HK-2 (cell line): ENCODE measurements at regions not wholly inside any gene's neighbourhood (a gene's known extent, or its start where the extent isn't known, plus 50 kb on each side); places are given as distances from the start of the nearest gene placed in this dataset.
"Not testable (repeated sequence)": the region's sequence is repeated elsewhere in the genome, so short reads cannot be mapped to it uniquely, and the experiment has no call there.

ENCODE experiments used
- DNase-seq: peaks from one replicate; pipeline ENCODE4 v3.0.0-alpha.2; 2018; ENCODE audit not compliant: unreplicated experiment

DNA sequence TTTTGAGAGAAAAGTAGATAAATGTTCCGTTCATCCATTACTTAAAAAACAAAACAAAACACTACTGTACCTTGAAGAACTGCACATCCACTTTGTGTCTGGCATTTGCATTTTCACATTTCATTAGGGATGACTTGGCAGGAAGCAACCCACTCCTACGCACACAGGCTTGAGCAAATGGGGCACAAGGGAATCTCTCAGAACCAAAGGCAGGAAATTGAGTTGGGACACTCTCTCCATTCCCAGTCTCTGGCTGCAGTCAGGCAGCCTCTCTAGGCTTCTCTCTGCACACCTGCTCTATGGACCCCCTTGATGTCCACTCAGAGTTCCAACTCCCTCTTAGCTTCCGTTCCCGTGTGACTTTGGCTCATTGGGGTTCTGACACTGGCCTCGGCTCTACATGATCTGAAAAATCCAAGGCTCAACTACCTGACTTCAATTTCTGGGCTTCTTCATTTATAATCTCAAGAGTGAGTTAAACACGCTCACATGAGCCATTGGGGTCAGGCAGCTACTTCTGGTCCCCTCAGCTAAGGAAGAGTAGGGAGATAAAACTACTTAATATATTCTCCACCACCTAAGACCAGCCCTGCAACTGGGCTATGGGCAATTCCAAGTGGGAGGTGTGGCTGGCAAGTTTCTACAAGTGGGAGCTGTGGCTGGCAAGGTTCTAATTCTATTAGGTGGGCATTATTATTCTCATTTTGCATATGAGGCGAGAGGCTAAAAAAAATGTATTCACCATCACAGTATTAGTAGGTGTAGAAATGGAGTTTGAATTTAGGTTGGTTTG lies 251.9 kb downstream of the SOD2 start:
- DNase-seq = no peak

DNA sequence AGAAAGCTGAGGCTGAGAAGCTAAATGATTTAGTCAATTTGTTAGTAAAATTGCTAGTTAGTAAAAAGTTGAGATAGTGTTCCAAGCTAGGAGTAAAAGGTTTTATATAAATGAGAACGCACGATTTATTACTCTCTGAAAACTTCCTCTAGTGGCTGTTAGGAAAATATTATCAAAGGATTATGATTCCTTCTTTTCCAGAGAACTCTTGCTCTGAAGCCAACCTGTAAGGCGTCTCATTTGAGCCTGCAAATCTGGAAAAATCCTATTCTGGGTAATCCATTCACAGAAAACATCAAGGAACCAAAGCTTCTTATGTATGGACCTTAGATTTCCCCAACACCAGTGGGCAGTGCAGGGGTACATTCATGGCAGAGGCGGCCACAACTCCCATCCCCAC lies 252.7 kb downstream of the SOD2 start:
- DNase-seq = no peak

DNA sequence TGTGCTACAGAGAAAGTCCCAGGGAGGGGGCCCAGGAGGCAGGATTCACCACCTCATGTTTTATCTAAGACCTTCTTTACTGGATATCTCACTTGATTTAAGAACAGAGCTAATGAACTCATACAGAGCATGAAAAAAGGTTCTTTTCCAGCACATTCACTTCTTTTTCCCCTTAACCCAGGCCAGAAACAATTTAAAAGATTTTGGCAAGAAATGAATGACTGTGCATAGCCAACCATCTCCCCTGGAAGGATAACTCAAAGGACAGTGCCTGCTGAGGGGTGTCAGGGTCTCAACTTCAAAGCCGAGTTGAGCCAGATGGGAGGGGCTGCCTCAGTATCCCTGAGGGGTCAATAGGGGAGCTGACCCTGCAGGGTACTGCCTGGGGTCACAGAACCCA lies 253.4 kb downstream of the SOD2 start:
- DNase-seq = no peak

DNA sequence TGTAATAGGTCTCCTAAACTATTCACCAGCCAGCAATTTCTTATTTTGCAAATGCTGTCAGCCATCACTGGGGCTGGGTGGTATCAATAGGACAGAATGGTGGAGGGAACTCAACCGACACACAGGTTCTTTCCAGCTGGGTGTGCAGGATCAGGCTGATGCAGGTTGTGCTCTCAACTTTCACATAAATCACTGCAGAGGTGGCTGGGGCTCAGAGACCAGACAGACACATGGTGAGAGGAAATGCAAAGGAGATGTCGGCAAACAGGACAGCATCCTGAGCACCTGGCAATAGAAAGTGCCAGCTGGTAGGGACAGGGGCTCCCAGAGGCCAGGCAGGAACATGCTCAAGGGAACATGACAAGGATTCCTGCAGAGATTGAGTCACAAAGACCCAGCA lies 254.9 kb downstream of the SOD2 start:
- no peak for DNase-seq

DNA sequence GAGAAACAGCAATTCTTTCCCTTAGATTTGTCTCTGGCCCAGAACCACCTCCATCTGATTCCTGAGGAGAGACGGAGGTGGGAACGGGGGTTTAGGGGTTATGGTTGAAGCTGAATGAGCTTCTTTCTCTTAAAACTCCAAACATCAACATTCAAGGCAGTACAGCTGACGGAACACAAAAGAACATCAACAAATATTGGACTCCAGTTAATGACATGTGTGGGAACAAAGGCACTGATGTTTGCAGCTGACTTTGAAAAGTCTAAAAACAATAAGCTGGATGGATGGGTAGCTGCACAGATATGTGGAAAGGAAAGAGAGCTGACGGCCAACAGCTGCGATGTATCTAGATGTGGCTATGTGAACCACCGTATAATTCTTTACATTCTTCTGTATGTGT lies 256.5 kb downstream of the SOD2 start:
- DNase-seq = no peak

DNA sequence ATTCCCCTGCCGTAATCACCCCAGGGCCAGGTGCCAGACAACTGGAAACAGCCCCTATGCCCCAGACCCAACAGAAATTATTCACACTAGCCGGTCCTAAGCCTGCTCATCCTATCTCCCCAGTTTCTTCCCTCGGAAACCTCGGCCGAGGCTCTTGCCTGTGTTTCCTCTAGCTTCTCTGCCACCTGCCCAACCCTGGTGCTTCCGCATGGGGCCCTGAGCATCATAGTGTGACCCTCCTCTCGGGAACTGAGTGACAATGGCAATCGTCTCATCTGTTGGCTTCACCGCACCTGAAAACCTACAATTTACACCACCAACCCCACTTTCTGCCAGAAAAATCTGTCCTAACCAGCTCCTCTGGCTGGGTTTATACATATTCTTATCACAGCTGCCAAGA lies 257.3 kb downstream of the SOD2 start:
- DNase-seq = no peak

DNA sequence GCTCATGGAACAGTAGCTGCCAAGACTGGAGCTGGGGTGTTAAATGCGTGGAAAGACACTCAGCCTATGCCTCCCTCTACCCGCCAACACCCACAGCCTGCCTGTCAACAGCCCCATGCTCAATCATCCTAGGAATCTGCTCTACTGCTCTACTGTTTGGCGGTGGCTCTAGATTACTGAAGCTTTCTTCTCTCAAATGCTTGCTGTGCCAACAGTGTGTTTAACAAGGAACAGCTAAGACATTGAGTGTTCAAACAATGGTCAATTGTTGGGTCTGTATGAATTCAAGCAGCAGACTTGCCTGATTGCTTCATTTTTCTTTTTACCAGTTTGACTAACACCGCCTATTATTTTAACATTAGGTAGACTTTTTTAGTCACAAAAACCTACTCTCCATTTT lies 258.6 kb downstream of the SOD2 start:
- no peak for DNase-seq

DNA sequence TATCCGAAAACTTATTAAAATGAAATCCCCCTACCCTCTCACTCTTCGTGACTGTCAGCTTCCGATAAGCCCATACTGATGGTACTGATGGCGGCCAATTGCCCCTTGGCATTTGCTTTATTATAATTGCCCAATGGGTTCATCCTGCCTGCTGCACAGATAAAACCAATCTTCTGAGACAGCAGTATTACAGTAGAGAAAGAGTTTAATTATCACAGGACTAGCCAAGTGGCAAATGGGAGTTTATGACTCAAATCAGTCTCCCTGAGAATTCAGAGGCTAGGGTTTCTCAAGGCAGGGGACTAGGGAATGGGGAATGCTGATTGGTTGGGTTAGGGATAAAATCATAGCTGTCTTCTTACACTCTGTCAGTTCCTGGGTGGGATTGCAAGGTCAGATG lies 259.5 kb downstream of the SOD2 start:
- no peak for DNase-seq

DNA sequence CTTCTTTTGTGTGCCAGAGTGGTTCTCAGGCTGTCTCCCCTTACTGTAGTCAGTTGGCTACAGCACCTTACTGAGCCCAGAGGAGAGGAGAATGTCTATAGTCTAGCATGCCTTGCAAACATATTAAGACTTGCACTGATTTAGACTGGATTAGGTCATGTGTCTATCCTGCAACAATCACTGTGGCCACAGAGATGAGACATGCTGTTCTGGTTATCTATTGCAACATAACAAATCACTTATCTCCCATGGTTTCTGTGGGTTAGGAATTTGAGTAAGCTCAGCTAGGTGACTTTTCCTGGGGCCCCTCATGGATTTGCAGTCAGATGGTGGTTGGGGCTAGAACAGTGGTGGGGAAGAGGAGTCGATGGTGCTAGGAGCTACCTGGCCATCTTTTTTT lies 261.3 kb downstream of the SOD2 start:
- no peak for DNase-seq

DNA sequence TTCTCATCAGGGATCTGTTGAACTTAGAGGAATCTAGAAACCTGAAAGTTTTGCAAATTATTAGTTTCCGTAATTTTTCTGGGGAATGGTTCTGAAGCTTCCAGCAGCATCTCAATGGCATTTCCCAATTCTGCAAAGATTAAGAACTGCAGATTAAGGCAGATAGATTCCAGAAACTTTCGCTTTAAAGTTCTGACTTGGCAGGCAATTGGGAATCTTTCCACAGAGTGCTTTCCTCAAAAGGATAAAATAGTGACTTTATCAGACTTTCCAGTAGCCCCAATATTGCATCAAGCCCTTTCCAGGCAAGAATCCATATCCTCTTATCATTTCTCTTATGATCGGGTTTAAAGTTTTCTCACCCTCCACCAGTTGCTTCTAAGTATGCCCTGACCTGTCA lies 261.1 kb downstream of the FNDC1 start:
- no peak for DNase-seq

DNA sequence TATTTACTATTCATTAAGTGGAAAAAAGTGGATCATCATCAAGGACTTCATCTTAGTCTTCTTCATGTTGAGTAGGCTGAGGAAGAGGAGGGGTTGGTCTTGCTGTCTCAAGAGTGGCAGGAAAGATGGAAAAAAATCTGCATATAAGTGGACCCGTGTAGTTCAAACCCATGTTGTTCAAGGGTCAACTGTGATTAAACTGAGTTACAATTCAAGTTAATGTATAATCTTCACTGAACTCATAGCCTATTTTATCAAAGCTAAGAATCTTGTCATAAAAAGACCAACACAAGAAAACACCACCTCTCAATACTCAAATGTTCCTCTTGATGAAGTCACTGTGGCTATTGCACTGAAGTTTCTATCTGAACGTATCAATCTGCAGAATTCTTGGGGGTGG lies 260.2 kb downstream of the FNDC1 start:
- DNase-seq = no peak

DNA sequence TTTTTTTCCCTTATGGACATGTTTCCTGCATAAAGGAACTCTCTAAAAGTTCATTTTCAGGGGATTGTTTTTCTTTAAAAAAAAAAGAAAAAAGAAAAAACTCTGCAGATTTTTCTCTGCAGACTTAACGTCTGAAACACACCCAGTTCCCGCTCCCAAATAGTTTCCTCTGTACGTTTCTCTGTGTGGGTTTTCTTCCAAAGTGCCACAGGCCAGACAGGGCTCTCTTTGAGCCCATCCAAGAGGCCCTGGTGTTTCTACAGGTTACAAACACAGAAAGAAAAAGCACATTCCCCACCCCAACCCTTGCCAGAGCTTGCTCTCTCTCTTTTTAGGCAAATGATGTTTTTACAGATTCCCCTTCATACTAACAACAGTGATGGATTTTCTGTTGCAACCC lies 258.6 kb downstream of the FNDC1 start:
- DNase-seq = no peak

DNA sequence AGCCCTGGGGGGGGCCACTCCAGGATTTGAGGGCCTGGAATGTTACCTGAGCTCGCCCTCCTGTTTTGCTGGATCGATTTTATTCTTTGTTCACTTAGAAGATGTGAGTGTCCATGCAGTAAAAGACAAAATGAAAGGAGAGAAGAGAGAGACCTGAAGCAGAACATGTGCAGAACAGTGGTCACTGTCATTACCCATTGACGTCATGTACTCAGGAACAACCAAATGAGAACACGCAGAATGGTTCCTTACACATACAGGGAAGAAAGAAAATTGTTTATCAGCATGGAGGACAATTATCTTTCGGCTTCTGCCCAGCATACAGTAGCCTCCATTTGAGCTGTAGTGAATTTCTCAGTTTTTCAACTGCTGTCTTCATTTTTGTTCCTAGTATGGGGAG lies 258.1 kb downstream of the FNDC1 start:
- no peak for DNase-seq

DNA sequence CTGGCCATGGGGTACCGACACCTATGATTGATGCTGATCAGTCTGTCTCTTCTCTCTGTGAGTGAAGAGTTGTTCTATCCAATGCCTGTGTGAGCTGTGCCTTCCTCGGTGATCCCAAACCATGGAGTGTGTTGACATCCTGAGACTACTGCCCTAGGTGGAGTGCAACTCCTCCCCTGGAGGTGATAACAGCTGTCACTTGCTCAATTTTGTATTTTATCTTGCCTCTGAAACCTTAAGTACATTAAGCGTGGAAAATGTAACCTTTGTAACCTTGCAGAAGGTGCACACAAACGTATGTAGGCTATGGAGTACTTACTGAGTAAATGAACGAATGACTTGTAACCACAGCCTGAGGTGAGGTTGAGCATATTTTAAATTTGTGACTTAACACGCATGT lies 256.2 kb downstream of the FNDC1 start:
- DNase-seq = no peak

DNA sequence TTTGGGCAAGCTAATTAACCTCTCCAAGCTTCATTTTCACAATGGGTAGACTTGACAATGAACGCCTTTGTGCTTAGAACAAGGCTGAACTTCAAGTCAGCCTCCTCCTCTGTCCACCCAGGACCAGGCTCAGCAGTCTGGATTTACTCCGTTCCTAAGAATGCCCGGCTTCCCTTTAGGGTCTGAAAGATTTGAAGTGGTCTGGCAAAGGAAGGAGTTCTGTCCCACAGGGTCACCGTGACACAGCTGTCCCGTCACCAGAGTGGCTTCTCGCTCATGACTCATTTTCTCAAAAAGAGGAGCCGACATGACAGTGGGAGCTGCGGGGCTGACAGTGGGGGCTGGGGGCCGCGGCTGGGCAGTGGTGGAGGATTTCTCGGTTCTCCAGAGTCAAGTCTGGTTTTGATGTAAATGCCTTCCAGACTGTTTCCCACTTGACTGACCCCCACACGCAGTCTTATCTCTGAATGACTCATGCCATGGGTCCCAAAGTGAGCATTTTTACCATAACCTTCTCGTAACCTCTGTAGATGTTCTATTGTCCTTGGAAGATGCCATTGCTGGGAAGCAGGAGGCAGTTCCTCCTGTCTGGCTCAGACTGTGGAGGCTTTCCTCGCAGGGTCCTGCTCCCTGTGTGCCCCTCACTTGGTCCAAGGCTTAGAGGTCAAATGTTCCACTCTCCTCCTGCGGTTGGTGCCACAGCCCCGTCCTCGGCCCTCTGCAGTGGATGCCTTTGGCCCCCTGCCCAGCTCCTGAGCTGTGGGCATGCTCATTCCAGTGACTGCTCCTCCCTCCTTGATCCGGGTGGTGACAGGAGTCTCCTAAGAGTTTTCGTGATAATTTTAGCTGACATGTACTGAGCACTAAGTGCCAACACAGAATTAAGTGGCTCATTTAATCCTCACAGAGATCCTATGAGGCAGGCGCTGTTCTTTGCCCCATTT lies 253.1 kb downstream of the FNDC1 start:
- no peak for DNase-seq

DNA sequence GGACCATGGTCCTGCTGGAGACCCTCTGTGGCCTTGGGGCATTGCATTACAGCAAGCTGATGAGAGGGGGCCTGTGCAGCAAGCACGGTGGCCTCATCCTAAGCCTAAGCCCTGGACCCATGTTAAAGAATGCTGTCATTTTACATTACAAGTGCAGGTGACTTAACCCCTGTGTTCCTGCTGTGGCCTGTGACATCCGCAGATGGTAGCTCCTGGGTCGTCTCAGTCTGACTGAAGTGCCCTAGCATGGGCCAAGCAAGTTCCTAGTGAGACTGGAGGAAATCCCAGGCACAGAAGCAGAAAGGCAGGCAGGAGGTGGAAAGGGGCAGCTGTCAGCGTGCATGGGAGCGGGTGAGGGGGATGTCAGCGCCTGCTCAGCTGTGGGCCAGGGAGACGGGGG lies 252.4 kb downstream of the FNDC1 start:
- DNase-seq = no peak

DNA sequence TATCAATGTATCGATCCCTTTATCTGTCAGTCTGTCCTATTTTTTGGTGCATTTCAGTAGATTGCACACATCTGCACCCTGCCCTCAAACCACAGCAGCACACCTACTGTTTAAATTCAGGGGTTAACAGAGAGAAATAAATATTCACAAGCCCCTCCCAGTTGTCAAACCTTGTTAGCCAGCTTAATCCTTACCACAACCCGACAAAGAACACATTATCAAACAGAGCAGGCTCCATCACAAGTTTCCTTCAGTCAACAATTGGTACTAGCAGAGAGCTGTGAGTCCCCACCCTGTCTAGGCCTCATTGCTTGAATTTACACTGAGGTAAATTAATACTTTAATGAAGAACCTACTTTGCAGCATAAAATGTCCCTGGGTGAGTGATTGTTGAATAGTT lies 249.8 kb downstream of the FNDC1 start:
- DNase-seq = no peak

DNA sequence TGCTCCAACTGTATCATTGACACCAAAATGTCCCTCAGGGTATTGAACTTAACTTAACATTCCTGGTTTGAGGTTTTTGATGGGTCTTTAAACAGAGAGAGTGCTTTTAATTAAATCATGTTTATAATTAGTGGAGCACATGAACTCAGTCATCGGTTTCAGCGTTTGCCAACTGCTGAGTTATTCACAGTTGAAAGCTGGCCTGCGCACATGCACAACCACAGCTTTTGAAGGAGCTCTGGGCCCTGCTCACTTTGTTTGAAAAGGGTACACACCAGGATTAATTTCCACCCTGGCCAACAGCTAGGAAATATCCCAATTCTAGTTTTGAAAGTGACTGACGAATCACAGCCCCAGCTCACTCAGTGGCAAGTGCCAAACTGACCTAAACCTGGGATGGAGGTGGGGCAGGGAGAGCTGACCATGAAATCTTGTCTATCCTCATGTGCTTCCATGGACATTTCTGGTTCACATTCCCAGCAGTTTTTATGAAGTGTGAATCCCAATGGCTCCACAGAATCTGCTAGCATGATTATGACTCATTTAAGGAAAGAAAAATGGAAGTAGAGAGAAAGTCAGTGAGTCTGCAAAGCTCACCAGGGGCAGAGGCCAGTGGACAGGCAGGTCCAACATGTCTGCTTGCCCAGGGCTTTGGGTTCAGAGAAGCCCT lies 247.8 kb downstream of the FNDC1 start:
- no peak for DNase-seq

DNA sequence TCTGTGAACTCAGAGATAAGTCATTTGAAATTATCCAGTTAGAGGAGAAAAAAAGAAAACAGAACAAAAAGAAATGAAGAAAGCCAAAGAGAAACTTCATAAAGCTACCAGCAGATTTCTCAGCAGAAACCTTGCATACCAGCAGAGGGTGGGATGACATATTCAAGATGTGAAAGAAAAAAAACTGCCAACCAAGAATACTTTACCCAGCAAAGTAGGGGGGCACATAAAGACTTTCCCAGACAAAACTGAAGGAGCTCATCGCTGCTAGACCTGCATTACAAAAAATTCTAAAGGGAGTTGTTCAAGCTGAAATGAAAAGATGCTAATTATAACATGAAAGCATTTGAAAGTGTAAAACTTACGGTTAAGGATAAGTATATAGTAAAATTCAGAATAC lies 246.3 kb downstream of the FNDC1 start:
- no peak for DNase-seq

DNA sequence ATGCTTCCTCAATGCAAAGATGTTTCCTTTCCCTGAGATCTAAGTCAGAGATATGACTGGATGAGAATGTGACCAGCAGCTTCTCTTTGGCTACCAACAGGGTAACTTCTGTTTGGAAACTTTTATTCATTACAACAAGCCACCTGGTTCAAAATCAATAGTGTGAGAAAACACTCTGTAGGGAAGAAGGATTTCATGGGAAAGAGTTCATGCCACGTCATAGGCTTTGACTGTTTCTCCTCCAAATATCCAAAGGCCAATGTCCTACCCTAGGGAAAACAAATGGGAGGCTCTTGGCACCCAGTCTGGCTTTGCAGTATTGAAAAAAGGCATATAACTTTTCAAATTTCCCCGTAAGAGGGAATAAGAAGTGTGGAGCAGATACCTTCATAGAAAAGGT lies 245.5 kb downstream of the FNDC1 start:
- DNase-seq = no peak

DNA sequence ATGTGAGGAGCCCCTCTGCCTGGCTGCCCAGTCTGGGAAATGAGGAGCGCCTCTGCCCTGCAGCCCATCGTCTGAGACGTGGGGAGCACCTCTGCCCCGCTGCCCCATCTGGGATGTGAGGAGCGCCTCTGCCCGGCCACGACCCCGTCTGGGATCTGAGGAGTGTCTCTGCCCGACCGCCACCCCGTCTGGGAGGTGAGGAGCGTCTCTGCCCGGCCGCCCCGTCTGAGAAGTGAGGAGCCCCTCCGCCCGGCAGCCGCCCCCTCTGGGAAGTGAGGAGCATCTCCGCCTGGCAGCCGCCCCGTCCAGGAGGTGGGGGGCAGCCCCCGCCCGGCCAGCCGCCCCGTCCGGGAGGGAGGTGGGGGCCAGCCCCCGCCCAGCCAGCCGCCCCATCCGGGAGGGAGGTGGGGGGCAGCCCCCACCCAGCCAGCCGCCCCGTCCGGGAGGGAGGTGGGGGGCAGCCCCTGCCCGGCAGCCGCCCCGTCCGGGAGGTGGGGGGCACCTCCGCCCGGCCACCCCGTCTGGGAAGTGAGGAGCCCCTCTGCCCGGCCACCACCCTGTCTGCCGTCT lies 238.1 kb downstream of the FNDC1 start:
- not testable (repeated sequence) for DNase-seq

DNA sequence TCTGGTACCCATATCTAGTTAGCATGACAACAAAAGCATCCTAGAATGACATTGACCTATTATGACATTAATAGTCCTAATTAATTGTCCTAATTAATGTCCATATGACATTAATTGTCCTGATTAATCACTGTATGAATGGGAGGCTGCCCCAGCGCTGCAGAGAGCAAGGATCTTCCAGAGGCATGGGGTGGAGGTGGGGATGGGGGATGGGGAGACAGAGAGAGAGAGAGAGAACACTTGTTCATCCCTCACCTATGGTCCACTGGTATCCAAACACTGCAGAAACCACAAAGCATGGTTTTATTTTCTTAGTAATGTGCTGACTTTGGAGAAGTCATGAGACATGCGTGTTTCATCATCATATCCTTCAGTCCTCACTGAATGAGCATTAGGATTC lies 235.1 kb downstream of the FNDC1 start:
- DNase-seq = no peak
